ENCODE measurements at regions not wholly inside any gene's neighbourhood (a gene's known extent, or its start where the extent isn't known, plus 50 kb on each side); places are given as distances from the start of the nearest gene placed in this dataset.

GRCh38 chr4:32129967-32130366 is 1409.8 kb downstream of the PCDH7 start:
- no TSS peak for BruUV-seq (replicated peaks)
- DNase-seq (ENCODE audit: low read depth, low spot score), result no peak
- intact Hi-C loops (cut with micrococcal nuclease; ENCODE audit: unreplicated experiment), result no loop called here

GRCh38 chr4:32133141-32133540 is 1413.0 kb downstream of the PCDH7 start:
- no TSS peak for BruUV-seq (replicated peaks)
- Histone ChIP-seq H3K36me3 (ENCODE audit: control insufficient read depth, insufficient read depth, low read length) (no peaks in the 10 kb centered on the region), H3K4me3 (ENCODE audit: low read depth in 2 of 2, low read length in 2 of 2) (no peak overlapping the region), H3K27me3 (ENCODE audit: control insufficient read depth, insufficient read depth, low read length) (no peaks in the 10 kb centered on the region), H3K9me3 (ENCODE audit: control insufficient read depth, insufficient read depth, low read depth, low read length) (no peaks in the 10 kb centered on the region), H3K27ac (ENCODE audit: low read length) (no peak overlapping the region), H3K4me1 (ENCODE audit: control insufficient read depth, insufficient read depth, low read length) (no peaks in the 10 kb centered on the region)
- in situ Hi-C loops (cut with HindIII; ENCODE audit: low pct_unique_long_range_greater_than_20kb, low sequenced_read_pairs), result no loop called here
- DNase-seq (ENCODE audit: low read depth, low spot score), result no peak
- intact Hi-C loops (cut with micrococcal nuclease; ENCODE audit: unreplicated experiment), result no loop called here
- ChIA-PET CTCF (no interaction called here), POLR2A (no interaction called here)
- no peak for ATAC-seq
- TF ChIP-seq SIN3A (IDR thresholded peaks at IDR 0.05; ENCODE audit: borderline replicate concordance, insufficient read depth, low read depth, low read length) (no peak), REST (IDR thresholded peaks at IDR 0.05; ENCODE audit: insufficient read depth in 1 of 2, low read depth in 2 of 2, low read length in 1 of 2) (no peak), CTCF (IDR thresholded peaks at IDR 0.05) (no peak), TCF7L2 (IDR thresholded peaks at IDR 0.05; ENCODE audit: low read depth, low read length) (no peak), POLR2AphosphoS5 (IDR thresholded peaks at IDR 0.05; ENCODE audit: low read depth, low read length) (no peak)

More at GRCh38 chr4:32129967-32130366, 1409.8 kb downstream of the PCDH7 start:
- H3K27me3 ChIP-seq (ENCODE audit: control insufficient read depth, insufficient read depth, low read length), result no peaks in the 10 kb centered on the region
- POLR2A ChIA-PET, result no interaction called here
- no peaks in the 10 kb centered on the region for H3K4me1 ChIP-seq (ENCODE audit: control insufficient read depth, insufficient read depth, low read length)
- no peak overlapping the region for H3K4me3 ChIP-seq (ENCODE audit: low read depth in 2 of 2, low read length in 2 of 2)
- in situ Hi-C loops (cut with HindIII; ENCODE audit: low pct_unique_long_range_greater_than_20kb, low sequenced_read_pairs), result no loop called here
- TF ChIP-seq POLR2AphosphoS5 (IDR thresholded peaks at IDR 0.05; ENCODE audit: low read depth, low read length) (no peak), CTCF (IDR thresholded peaks at IDR 0.05) (no peak), TCF7L2 (IDR thresholded peaks at IDR 0.05; ENCODE audit: low read depth, low read length) (no peak), SIN3A (IDR thresholded peaks at IDR 0.05; ENCODE audit: borderline replicate concordance, insufficient read depth, low read depth, low read length) (no peak), REST (IDR thresholded peaks at IDR 0.05; ENCODE audit: insufficient read depth in 1 of 2, low read depth in 2 of 2, low read length in 1 of 2) (no peak)
- no peaks in the 10 kb centered on the region for H3K9me3 ChIP-seq (ENCODE audit: control insufficient read depth, insufficient read depth, low read depth, low read length)
- CTCF ChIA-PET, result no interaction called here
- no peak for ATAC-seq
- H3K36me3 ChIP-seq (ENCODE audit: control insufficient read depth, insufficient read depth, low read length), result no peaks in the 10 kb centered on the region
- H3K27ac ChIP-seq (ENCODE audit: low read length), result no peak overlapping the region

Data from Panc1 (cell line).